HUES6 (cell line): ENCODE measurements at regions not wholly inside any gene's neighbourhood (a gene's known extent, or its start where the extent isn't known, plus 50 kb on each side); places are given as distances from the start of the nearest gene placed in this dataset.

Experiments used
- H3K27ac ChIP-seq: 2 replicates; pipeline ENCODE4 v1.7.0; 2013; ENCODE audit warnings: low read depth, mild to moderate bottlenecking, low read length, inconsistent platforms
- H3K27me3 ChIP-seq: 2 replicates; pipeline ENCODE4 v1.6.1; 2013; ENCODE audit warnings: low read length; ENCODE audit not compliant: control insufficient read depth, insufficient read depth
- H3K36me3 ChIP-seq: 2 replicates; pipeline ENCODE4 v1.6.1; 2013; ENCODE audit warnings: low read length; ENCODE audit not compliant: control insufficient read depth, insufficient read depth
- H3K4me1 ChIP-seq: 2 replicates; pipeline ENCODE4 v1.6.1; 2013; ENCODE audit warnings: low read length; ENCODE audit not compliant: control insufficient read depth, insufficient read depth
- H3K4me3 ChIP-seq: 2 replicates; pipeline ENCODE4 v1.5.1; 2013; ENCODE audit warnings: low read depth, low read length
- H3K9ac ChIP-seq: one replicate; pipeline ENCODE4 v1.6.1; 2013; ENCODE audit warnings: mild to moderate bottlenecking, low read length
- H3K9me3 ChIP-seq: 2 replicates; pipeline ENCODE4 v1.6.1; 2013; ENCODE audit warnings: low read depth, low read length; ENCODE audit not compliant: control insufficient read depth, insufficient read depth

DNA sequence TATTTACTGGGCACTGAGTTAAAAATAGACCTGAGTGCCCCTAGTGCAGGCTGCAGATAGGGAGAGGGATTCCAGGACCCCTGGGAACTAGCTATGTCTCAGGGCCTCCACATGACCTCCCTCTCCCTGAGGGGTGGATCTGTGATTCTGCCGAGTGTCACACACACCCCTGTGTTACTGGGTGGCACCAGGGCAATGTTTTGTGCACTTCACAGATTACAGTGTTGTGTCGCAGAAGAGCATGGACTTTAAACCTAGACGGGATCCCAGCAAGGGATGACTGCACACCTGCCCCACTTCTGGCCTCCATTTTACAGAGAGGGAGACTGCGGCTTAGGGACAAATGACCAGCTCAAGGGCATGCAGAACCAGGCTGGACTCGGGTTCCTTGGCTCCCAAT, 65.6 kb downstream of the ZFP36L2 start:
- H3K9ac ChIP-seq = no peak overlapping the region
- H3K36me3 ChIP-seq = no peaks in the 10 kb centered on the region
- no peaks in the 10 kb centered on the region for H3K27me3 ChIP-seq
- H3K27ac ChIP-seq = no peak overlapping the region
- peaks cover 9% of the 10 kb centered on the region; the same call in 1 of the 2 replicates for H3K4me1 ChIP-seq
- H3K9me3 ChIP-seq = no peaks in the 10 kb centered on the region
- H3K4me3 ChIP-seq = no peak overlapping the region

DNA sequence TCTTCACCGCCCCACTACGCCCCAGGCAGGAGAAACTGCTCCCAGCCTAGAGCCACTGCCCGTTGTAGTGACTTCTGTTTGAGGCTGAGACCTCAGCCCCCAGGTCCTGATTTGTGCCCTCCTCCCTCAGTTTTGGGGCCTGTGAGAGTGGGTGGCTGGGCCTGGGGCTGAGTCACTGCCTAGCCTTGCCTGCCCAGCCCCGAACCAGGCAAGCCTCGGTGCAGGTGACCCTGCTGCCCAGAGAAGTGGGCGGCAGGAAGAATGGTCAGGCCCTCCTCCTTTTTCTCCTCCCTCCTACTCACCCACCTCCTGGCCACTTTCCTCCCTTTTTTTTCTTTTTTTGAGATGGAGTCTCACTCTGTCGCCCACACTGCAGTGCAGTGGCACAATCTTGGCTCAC, 66.6 kb downstream of the ZFP36L2 start:
- H3K4me3 ChIP-seq = no peak overlapping the region
- no peaks in the 10 kb centered on the region for H3K36me3 ChIP-seq
- no peaks in the 10 kb centered on the region for H3K27me3 ChIP-seq
- H3K27ac ChIP-seq = no peak overlapping the region
- H3K9me3 ChIP-seq = no peaks in the 10 kb centered on the region
- H3K4me1 ChIP-seq = peaks cover 9% of the 10 kb centered on the region; the same call in 1 of the 2 replicates
- H3K9ac ChIP-seq = no peak overlapping the region

DNA sequence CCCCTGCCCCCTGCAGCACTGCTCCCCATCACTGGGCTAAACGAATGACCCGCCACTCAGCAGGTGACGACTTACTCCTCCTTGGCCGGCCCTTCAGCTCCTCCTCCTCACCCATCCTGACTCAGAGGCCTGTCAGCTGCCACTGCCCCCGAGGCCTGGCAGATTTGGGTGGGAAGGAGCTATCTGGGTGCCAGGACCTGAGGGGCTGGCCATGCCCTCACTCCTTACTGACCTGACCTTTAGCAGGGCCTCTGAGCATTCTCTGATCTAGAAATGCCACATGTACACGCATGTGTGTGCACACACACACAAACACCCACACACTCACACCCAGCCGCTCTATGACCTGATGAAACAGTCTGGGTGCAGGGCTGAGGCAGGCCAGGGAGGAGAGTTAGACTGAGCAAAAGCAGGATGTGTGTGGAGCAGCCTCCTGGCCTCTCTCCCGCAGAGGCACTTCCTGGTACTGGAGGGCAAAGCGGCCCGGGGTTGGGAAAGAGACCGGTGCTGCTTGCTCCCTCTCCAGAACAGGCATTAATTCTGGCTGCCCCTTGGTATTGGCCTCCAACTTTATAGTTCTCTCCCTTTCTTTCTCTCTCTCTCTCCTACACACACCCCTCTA, 68.0 kb downstream of the ZFP36L2 start:
- Histone ChIP-seq H3K27ac (no peak overlapping the region), H3K4me3 (no peak overlapping the region)

DNA sequence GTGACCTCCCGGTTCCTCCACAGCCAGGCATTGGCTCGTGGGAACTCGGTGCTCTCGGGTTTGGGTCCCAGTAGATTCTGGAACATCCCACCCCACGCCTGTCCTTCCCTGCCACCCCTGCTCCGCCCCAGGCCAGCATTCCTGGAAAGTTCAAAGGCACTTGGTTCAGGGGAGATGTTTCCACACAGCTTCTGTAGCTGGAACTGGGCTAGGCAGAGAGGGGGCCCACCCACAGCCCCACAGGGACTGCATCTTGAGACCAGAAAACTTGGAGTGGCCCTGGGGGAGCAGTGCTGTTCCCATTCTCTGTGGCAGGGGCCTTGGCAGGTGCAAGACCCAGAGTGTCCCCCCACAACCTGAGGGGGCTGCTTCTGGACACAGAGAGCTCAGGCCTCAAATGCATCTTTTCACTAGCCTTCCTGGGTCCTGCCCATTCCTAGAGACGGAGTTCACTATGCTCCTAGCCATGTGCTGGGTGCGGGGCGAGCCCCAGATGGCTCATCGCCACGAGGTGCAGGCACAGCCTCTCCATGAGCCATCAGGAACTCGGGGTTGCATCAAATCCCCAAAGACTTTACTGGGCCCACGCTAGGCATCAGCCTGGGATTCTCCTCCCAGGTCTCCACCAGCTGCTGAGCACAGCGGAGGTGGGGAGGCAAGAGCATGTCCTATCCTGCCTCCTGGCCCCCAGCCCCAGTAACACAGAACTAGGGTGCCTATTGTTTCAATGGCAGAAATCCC, 68.7 kb downstream of the ZFP36L2 start:
- Histone ChIP-seq H3K36me3 (no peaks in the 10 kb centered on the region), H3K27ac (no peak overlapping the region), H3K27me3 (no peaks in the 10 kb centered on the region), H3K9me3 (no peaks in the 10 kb centered on the region), H3K4me1 (peaks cover 11% of the 10 kb centered on the region), H3K4me3 (no peak overlapping the region), H3K9ac (no peak overlapping the region)

More for the DNA sequence above, 68.0 kb downstream of the ZFP36L2 start:
- Histone ChIP-seq H3K4me1 (peaks cover 9% of the 10 kb centered on the region; the same call in 1 of the 2 replicates), H3K27me3 (no peaks in the 10 kb centered on the region), H3K36me3 (no peaks in the 10 kb centered on the region), H3K9me3 (no peaks in the 10 kb centered on the region), H3K9ac (no peak overlapping the region)

DNA sequence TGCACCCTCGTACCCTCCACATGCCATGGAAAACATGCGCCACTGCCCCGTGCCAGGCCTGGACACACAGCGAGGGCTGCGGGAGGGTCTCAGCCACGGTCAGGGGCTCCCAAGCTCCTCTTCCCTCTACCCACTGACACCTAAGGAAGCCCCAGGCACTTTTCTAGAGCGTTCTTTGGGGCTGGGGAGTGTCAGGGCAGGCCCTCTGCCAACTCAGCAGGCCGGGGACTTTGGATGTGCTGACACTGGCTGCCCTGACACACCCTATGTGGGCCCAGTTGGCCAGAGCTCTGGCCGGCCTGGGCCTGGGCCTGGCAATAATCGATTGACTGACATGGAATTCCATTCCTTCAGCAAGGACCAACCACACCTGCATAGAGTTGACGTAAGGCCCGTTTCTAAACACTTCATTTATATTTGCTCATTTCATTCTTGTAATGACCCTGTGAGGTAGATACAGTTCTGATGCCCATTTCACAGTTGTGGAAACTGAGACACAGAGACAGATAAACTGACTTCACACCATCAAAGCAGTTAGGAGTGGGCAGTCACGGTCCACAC, 70.5 kb downstream of the ZFP36L2 start:
- H3K4me1 ChIP-seq = peaks cover 16% of the 10 kb centered on the region
- no peak overlapping the region for H3K9ac ChIP-seq
- no peak overlapping the region for H3K27ac ChIP-seq
- no peaks in the 10 kb centered on the region for H3K36me3 ChIP-seq
- H3K27me3 ChIP-seq = no peaks in the 10 kb centered on the region
- no peak overlapping the region for H3K4me3 ChIP-seq
- no peaks in the 10 kb centered on the region for H3K9me3 ChIP-seq

DNA sequence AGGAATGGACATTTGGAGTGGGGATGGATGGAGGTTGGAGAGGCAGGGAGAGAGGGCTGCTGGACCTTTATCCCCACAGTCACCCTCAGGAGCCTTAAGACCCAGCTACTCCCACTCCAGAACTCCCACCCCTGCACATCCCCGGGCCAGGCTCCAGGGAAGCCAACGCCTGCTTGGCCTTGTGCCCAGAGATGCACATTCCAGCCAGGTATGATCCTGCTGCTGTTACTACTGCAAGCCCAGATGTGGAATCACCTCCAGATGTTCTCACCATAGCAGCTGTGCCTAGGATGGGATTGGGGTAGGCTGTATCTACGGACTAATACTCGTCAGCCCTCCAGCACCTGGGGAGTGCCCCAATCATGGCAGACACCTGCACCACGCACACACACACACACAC, 71.7 kb downstream of the ZFP36L2 start:
- Histone ChIP-seq H3K9ac (no peak overlapping the region), H3K4me1 (peaks cover 16% of the 10 kb centered on the region), H3K27ac (no peak overlapping the region), H3K36me3 (no peaks in the 10 kb centered on the region), H3K9me3 (no peaks in the 10 kb centered on the region), H3K27me3 (no peaks in the 10 kb centered on the region), H3K4me3 (no peak overlapping the region)

DNA sequence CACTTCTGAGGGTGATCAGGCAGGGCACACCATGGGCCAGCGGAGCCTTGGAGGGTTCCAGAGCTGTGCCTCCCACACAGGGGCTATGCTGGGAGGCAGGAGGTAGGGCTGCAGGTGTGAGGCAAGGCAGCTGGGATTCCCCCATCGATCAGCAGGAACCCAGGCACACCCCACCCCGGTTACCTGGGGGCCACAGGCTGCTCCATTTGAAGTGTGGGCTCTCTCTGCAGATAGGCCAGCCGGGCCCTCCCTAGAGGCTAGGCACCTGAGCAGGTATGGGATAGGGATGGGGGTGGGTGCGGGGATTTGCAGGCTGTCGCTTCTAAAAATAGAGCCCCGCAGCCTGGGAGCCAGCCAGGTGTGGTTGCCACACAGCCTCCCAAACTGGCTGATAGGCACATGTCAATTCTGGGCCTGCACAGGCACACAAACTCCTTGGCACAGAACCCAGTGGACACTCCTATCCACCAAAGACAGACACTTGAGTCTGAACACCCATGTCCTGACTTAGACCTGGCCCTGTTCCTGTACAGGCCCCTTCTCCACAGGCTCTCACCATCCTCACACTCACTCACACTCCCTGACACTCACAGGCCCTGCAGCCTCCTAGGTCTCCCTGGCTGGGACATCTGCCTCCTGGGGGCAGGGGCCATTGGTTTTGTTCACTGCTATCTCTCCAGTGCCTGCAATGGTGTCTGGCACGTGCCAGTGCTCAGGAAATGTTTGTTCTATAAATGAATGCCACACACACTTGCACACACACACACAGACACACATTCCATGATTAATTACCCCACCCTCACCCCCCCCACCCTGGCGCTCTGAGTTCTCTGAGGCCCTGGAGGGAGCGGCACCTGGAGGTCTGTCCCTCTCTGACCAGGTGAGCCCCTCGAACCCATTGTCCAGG, 73.4 kb downstream of the ZFP36L2 start:
- Histone ChIP-seq H3K9me3 (no peaks in the 10 kb centered on the region), H3K4me1 (peaks cover 7% of the 10 kb centered on the region), H3K36me3 (no peaks in the 10 kb centered on the region), H3K4me3 (no peak overlapping the region), H3K27ac (no peak overlapping the region), H3K27me3 (no peaks in the 10 kb centered on the region), H3K9ac (no peak overlapping the region)

DNA sequence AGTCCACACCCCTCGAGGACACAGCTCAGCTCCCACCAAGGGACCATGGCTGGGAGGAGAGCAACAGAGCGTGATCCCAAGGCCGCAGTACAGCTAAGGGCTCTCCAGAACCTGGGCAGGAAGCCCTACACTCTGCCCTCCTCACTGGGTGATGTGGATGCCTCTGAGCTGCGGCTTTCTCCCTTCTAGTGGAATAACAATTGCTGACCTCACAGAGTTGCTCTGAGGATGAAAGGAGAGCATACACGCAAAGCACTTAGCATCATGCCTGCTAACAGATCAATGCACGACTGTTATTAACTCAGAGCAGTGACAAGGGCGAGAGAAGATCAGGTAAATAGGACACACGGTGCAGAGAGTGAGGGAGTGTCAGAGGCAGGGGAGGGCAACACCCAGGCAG, 74.2 kb downstream of the ZFP36L2 start:
- Histone ChIP-seq H3K36me3 (no peaks in the 10 kb centered on the region), H3K27me3 (no peaks in the 10 kb centered on the region), H3K4me1 (peaks cover 7% of the 10 kb centered on the region; the same call in 1 of the 2 replicates), H3K27ac (no peak overlapping the region), H3K9ac (no peak overlapping the region), H3K4me3 (no peak overlapping the region), H3K9me3 (no peaks in the 10 kb centered on the region)

DNA sequence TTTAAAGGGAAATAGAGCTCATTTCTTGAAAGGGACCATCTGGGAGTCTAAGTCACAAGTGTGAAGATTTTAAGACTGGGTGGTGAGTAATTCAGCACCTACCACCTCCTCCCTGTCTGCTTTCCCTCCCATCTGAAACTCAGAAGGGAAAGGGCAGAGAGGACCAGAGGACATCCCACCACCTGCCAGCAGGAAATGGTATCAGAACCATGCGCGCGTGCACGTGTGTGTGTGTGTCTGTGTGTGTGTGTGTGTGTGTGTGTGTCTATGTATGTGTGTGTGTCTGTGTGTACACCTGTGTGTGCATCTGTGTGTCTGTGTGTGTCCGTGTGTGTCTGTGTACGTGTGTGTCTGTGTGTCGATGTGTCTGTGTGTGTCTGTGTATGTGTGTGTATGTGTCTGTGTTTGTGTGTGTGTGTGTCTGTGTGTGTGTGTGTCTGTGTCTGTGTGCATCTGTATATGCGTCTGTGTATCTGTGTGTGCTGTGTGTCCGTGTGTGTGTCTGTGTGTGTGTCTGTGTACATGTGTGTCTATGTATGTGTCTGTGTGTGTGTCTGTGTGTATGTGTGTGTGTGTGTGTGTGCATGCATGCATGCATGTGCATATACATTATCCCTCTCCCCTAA, 76.8 kb downstream of the ZFP36L2 start:
- H3K27ac ChIP-seq = no peak overlapping the region
- no peak overlapping the region for H3K9ac ChIP-seq
- H3K4me3 ChIP-seq = no peak overlapping the region

DNA sequence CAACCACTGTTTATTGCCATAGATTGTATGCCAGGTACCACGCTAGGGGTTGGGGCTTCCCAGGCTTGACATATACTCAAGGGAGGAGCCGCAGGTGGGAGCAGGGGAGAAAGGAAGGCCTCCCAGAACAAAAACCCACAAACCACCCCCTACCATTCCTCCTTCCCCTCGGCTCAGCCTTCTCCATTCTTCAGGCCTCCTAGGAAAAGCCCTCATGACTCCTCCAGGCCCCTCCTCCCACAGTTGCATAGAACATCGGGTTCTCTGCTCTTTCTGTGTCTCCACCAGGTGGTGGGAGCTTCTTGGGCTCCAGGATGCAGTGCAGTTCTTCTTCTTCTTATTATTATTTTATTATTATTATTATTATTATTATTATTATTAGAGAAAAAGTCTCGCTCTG, 80.3 kb downstream of the ZFP36L2 start:
- Histone ChIP-seq H3K27ac (no peak overlapping the region), H3K9ac (no peak overlapping the region), H3K36me3 (no peaks in the 10 kb centered on the region), H3K4me1 (peaks cover 5% of the 10 kb centered on the region; the same call in 1 of the 2 replicates), H3K9me3 (no peaks in the 10 kb centered on the region), H3K4me3 (no peak overlapping the region), H3K27me3 (no peaks in the 10 kb centered on the region)

More for the DNA sequence above, 76.8 kb downstream of the ZFP36L2 start:
- no peaks in the 10 kb centered on the region for H3K36me3 ChIP-seq
- H3K27me3 ChIP-seq = no peaks in the 10 kb centered on the region
- no peaks in the 10 kb centered on the region for H3K9me3 ChIP-seq
- H3K4me1 ChIP-seq = peaks cover 11% of the 10 kb centered on the region
